HG02852 (cell line): ENCODE measurements at regions not wholly inside any gene's neighbourhood (a gene's known extent, or its start where the extent isn't known, plus 50 kb on each side); places are given as distances from the start of the nearest gene placed in this dataset.

ENCODE experiments used
- ATAC-seq: cut with Tn5 transposase; IDR thresholded peaks from one replicate; pipeline ENCODE4 v1.9.1; 2021; ENCODE audit warnings: mild to moderate bottlenecking, moderate library complexity; ENCODE audit not compliant: unreplicated experiment

DNA sequence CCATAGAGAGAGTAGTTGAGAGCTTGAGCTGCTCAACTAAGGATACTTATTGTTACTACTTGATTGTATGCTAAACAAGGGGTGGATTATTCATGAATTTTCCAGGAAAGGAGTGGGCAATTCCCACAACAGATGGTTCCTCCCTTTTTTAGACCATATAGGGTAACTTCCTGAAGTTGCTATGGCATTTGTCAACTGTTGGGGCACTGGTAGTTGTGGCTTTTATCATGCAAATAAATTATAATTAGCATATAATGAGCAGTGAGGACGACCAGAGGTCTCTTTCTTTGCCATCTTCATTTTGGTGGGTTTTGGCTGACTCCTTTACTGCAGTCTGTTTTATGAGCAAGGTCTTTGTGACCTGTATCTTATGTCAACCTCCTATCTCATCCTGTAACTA is 1403.5 kb upstream of the PABPC4L start:
- ATAC-seq: no peak

DNA sequence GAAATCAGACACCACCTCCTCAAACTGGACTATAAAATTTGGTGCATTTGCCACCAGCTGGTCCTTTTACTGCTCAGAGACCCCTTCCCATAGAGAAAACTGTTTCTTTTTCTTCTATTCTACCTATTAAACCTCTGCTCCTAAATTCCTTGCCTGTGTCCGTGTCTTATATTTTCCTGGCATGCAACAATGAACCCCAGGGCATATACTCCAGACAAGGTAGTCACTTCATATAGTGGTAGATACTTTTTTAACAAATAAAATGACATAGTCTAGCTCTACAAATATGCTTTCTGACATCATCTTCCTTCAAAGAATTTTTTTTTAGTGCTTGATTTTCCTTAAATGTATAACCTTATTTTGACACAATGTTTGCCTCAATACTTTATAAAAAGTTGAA is 1402.9 kb upstream of the PABPC4L start:
- no peak for ATAC-seq

DNA sequence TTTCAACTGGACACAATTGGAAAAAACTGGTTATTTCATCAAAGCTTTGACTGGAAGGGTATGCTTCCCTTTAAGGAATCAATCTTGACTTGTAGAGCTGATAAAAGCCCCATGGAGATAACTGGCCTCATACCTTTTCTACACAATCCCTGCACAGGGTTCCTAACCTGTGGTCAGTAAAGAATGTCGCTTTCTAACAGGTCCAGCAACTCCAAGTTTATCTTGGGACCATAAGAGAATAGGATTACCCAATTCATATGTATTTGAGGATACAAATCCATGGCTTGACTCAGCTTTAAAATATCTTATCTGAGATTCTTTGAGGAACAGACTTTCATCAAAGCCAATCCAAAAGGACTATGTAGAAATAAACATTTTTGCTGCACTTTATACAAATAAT is 1399.8 kb upstream of the PABPC4L start:
- ATAC-seq: no peak

DNA sequence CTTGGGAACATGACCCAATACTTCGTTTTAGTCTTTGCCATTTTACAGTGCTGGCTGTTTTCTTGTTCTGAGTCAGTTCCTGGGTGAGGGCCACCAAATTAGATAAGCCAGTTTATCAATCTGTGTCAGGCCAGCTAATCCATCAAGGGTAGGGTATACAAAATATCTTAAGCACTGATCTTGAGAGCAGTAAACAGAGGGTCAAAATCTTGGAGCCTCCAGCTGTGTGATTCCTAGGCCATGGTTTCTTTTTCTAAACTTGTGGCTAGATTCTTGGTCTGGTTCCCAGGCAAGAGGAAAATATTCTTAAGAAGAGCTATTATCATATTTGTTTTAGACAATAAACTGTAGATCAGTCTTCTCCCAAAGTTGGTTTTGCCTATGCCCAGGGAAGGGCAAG is 1396.6 kb upstream of the PABPC4L start:
- ATAC-seq: no peak

DNA sequence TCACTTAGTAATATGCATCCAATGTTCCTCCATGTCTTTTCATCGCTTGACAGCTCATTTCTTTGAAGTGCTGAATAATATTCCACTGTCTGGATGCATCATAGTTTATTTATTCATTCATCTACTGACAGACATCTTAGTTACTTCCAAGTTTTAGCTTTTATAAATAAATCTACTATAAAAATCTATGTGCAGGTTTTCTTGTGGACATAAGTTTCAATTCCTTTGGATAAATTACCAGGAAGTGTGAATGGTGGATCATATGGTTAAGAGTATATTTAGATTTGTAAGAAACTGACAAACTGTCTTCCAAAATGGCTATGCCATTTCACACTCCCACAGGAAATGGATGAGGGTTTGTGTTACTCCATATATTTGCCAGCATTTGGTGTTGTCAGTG is 1392.9 kb upstream of the PABPC4L start:
- ATAC-seq: no peak

DNA sequence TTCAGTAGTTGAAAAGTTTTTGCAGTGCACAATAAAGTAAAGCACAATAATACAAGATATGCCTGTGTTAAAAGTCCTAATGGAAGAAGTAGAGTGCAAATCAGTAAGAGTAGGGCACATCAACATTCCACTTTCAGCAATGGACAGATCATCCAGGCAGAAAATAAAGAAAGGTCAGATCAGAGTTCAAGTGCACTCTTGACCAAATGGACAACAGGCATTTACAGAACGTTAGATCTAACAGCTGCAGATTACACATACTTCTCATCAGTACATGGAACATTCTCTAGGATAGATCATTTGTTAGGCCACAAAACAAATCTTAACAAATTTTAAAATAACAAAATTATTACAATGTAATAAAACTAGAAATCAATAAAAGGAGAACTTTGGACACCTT is 1373.5 kb upstream of the PABPC4L start:
- no peak for ATAC-seq

DNA sequence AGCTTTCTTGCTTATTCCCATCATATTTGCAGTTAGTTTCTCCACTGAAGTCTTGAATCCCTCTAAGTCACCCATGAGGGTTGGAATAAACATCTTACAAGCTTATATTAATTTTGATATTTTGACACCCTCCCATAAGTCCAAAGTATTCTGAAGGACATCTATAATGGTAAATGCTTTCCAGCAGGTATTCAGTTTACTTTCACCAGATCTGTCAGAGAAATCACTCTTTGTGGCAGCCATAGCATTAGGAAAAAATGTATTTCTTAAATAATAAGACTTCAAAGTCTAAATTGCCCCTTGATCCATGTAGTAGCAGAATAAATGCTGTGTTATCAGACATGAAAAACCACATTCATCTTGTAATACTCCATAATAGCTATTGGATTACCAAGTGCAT is 1371.7 kb upstream of the PABPC4L start:
- no peak for ATAC-seq

DNA sequence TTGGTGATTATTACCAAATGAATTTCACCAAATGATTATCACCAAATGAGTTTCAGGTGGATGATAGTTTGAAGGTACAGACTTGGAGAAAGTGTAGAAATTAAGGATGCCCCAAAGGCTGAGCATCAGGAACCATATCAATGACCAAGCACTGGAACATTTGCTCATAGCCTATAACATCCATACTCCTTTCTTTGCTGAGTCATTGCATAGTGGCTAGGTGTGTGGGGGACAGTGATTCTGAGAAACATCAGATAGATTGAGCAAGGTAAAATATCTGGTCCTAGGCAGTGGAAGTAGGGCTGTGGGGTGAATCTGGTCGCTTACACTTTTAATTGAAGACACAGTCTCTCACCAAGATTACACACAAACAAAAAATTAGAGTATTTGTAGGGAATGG is 1362.5 kb upstream of the PABPC4L start:
- no peak for ATAC-seq

DNA sequence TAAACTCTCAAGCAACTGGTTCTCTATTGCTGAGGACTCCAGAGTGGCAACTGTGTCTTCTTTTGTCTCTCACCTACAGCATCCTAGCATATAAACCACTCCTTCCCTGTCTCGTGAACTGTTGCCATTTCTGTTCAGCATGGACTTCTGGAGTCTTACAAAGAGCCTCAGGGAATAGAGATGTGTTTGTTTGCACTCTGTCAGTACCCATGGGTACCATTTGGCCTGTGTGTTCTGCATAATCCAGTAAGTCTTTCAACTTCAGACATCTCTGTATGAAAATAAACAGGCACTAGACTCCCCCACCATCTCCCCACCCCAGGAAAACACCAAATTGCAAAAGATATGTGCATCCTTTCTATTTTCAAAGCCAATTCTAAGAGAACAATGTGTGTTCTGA is 1351.6 kb upstream of the PABPC4L start:
- no peak for ATAC-seq

DNA sequence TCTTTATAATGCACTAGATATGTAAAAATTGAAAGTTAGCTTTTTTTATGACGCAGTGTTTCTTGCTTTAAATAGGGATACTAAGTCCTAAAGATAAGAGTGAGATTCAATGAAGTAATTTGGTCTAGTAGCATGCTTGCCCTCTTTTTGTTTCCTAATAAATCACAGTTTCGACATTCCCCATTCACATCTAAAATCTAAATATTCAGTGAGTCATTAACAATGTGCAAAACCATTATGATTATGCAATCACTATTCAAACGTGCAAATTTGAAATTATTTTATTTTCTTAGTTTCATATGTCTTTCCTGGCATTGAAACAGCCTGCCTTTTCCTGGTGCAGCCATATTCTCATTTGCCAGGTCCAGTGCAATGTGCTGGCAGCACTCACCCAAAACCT is 1350.5 kb upstream of the PABPC4L start:
- ATAC-seq: no peak

DNA sequence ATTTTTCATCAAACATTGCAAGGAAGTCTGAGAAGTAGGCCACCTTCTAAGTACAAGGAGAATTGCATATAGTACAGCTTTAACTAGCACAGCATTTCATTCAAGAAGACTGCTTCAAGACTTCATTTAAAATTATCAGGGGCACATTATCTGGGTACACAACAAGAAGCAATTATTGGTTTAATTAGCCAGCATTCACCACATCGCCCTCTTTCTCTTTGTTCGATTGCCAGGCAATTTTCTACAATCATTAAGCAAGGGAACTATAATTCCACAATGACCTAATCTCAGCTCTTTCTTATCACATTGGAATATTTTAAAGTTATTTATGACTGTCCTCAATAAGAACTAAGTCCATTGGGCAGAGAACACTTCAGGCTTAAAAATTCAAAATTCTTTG is 1347.1 kb upstream of the PABPC4L start:
- no peak for ATAC-seq

DNA sequence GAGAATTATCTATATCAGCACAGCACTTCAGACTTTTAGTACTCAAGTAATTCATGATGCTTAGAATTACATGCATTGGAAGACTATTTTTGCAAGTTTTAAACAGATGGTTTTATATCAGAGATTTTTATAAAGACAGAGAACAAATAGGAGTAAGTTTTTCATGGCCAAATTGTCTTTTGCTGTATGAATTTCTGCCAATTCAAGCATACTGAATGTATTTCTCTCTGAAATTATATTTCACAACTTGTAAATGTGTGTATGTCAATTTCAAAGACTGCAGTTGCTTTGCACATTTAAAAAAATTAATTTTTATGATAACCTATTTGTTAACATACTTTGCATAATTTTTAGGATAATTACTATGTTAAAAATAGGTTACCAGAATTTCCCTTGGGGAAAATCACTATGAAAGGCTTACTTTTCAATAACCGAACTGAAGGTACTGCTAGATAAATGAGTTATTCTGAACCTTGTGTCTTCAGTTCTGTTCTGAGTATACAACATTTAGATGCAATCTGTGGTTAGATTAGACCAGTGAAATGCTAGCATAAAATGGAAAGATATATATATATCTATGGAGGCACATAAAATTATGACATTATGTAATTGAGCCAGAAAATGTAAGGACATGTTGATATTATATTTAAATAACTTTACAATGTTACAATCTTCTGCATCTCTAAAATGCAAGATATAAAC is 1344.2 kb upstream of the PABPC4L start:
- ATAC-seq: no peak

DNA sequence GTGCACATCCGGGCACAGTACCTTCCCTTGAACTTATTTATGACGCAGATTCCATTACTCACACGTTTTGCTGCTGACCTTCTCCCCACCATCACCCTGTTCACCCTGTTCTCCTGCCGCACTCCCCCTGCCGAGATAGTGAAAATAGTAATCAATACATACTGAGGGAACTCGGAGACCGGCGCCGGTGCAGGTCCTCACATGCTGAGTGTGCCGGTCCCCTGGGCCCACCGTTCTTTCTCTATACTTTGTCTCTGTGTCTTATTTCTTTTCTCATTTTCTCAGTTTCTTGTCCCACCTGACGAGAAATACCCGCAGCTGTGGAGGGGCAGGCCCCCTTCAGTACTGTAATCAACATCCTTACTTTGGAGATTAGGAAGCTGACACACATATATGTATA is 1337.1 kb upstream of the PABPC4L start:
- no peak for ATAC-seq

DNA sequence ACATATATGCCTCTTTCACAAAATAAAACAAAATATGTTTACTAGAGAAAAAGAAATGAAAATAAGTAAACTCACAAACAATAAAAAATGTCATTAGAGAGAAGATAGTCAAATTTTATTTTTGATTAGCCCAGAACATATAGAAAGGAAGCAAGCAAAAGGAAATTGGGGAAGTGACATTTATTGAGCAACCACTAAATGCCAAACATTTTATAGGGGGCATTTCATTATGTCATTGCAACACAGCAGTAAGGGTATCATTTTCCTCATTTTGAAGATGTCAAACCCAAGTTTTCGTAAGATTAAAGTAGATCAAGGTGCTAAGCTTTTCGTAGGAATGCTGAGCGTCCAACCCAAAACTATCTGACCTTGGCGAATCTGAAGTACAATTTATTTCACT is 1331.5 kb upstream of the PABPC4L start:
- no peak for ATAC-seq

DNA sequence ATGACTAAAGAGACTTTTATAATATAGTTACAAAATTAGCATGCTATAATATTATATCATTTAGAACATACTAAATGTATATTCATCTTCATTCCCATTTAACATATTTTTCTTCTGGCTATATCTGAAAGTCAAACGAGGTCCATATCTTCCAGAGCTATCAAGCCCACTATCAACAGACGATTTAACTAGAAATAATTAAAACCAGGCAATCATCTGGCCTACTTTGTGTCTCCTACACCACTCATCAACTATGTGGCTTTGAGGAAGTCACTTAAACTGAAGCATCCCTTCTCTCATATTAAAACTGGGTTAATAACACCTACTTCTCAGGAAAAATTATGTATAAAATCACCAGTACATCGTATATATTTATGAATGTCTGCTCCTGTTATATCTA is 1330.5 kb upstream of the PABPC4L start:
- no peak for ATAC-seq

DNA sequence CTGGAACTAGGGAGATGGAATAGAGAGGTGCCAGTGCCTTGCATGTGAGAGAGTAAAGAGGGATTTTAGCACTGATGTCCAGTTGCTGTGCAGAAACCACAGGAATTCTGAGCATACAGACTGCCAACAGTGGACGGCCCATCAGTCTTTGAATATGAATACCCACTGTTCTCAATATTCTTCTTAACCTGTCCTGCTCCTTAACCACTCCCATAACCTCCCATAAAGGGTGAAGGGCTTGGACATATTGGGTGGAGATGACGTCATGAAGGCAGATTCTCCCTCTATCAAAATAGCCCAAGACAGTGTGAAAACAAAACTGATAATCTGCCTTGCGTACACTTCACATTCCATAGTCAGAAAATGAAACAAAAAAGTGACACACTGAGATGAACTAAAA is 1313.7 kb upstream of the PABPC4L start:
- ATAC-seq: no peak

DNA sequence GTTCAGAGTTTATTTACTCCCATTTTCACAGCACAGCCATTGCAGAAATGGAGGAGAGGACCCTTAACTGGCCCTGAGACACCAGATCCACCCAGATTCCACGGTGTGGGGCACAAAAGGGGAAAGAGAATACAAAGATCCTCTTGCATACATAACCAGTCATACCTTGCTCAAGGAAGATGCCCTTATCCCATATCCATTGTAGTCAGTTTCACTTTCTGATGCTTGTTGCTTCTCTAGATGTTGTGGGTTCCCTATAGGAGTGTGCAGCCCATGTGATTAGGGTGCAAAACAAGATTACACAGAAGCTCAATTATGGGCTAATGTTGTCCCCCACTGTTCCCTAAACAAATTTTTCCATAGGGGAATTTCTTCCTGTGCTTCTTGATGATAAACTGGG is 1309.0 kb upstream of the PABPC4L start:
- no peak for ATAC-seq

DNA sequence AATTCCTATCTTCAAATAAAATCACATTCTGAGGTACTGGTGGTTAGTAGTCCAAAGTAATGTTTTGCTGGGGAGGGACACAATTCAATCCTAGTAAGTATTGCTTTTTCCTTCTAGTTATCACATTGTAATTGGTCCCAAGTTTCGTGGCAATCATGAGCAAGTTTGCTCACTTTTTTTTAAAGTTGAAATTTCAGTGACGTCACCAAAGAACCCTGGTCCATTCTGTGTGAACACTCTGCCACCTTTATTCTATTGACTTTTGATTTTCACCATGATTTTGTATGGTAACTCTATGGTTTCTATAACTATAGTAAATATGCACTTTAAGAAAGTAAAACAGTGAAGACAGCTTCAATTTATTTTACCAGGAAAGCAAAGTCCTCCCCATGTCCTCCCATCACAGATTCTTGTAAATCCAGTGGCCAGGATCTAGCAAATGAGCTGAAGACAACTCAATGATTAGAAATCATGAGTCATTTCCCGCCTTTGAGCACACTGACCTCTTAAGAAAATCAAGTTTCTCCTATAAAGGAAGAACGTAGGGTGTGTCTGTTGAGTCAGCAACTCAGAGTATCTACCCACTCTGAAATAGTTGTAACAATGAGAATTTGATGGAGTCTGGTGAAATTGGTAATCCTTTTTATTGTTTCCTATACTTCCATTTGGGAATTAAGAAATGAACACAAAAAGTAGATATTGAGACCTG is 1306.6 kb upstream of the PABPC4L start:
- ATAC-seq: no peak

DNA sequence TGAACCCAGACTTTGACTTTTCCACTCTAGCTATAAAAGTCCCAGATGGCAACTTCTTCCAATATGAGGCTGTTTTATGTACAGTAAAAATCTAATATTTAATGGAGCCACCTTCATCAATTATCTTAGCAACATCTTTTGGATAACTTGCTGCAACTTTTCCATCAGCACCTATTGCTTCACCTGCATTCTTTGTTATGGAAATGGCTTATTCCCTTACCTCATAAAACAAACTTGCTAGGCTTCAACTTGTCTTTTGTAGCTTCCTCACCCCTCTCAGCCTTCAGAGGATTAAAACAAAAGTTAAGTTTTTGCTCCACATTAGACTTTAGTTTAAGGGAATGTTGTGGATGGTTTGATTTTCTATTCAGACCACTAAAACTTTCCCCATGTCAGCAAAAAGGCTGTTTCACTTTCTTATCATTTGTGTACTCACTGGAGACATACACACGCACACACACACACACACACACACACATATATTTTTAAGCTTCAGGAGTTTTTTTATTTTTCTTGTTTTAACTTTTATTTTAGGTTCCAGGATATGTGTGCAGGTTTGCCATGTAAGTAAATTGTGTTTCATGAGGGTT is 1296.1 kb upstream of the PABPC4L start:
- ATAC-seq: no peak

DNA sequence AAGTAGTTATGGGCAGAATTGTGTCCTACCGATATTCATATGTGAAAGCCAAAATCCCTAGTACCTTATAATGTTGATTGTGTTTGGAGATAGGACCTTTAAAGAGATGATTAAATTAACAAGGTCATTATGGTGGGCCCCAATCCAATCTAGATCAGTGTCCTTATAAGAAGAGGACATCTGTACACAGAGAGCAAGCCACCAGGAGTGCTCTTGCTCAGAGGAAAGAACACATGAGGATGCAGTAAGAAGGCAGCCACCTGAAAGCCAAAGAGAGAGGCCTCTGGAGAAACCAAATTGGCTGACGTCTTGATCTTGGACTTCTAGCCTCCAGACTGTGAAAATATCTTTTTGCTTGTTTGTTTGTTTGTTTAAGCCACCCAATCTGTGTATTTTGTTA is 1290.8 kb upstream of the PABPC4L start:
- no peak for ATAC-seq

DNA sequence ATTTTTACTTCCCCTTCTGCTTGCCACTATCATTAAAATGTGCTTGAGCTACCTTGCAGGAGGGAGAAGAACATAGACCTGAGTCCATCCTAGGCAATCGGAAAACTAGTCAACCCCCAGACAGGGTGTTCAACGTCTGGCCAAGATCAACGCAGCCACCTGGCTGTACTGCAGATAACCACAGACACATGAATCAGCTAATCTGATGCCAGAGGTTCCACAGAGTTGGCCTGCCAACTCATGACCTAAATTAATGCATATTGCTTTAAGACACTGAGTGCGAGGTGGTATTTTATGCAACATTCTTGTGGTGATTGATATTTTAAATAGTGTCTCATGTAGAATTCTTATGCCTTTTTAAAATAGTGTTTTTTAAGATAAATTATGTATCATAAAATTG is 1283.8 kb upstream of the PABPC4L start:
- ATAC-seq: no peak

DNA sequence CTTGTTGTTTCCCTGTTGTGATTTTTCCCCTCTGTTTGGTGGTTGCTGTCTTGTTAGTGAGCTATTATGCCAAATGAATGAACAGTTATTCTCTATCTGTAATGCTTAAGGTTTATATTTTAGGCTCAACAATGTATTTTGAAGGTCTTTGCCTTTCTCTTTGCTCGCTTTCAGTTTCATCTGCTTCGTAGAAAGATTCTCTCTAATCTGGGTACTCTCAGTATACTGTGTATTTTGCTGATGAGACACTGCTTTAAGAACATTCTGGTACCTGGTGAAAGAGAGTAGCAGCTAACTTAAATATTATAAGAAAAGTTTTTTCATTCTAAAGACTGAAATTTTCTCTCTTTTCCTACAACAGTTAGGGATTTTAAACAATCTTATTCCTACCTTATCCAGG is 1274.7 kb upstream of the PABPC4L start:
- ATAC-seq: no peak

DNA sequence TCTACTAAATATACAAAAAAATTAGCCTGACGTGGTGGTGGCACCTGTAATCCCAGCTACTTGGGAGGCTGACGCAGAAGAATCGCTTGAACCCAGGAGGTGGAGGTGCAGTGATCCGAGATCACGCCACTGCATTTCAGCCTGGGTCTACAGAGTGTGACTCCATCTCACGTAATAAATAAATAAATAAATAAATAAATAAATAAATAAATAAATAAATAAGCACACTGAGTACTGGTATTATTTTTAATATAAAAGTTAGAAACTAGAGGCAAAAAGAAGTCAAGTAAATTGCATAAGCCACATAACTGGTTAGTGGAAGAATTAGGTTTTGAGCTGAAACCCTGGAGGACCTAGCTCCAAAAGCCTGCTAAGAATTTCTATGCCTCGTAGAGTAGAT is 1262.7 kb upstream of the PABPC4L start:
- ATAC-seq: no peak
